Bronchial epithelial cell (primary cell): ENCODE measurements at regions not wholly inside any gene's neighbourhood (a gene's known extent, or its start where the extent isn't known, plus 50 kb on each side); places are given as distances from the start of the nearest gene placed in this dataset.

Experiments used
- DNase-seq: peaks from one replicate; pipeline ENCODE4 v3.0.0-alpha.2; 2010; ENCODE audit warnings: low read depth
- FAIRE-seq: peaks from 2 replicates; lab custom pipeline; 2011; peaks lifted over from hg19 to GRCh38; lab: Jason Lieb, UNC
- H3K27me3 ChIP-seq: 2 replicates; pipeline ENCODE4 v1.5.1; 2011; ENCODE audit warnings: low read length; ENCODE audit not compliant: control insufficient read depth, insufficient read depth
- H3K36me3 ChIP-seq: 2 replicates; pipeline ENCODE4 v1.5.1; 2011; ENCODE audit warnings: low read length; ENCODE audit not compliant: control insufficient read depth, insufficient read depth
- H3K4me3 ChIP-seq: 2 replicates; pipeline ENCODE4 v1.5.1; 2011; ENCODE audit warnings: mild to moderate bottlenecking, low read depth, low read length, control low read depth
- CTCF ChIP-seq: IDR thresholded peaks from 2 replicates; pipeline ENCODE4 v1.5.1; 2011; ENCODE audit warnings: mild to moderate bottlenecking, moderate library complexity, low read length, control low read depth, inconsistent platforms; ENCODE audit not compliant: insufficient read depth, severe bottlenecking

GRCh38 chr13:109606520-109606919 lies 179.9 kb downstream of the IRS2 start:
- H3K27me3 ChIP-seq = no peaks in the 10 kb centered on the region
- TF ChIP-seq CTCF = no peak
- no peak overlapping the region for H3K4me3 ChIP-seq
- no peaks in the 10 kb centered on the region for H3K36me3 ChIP-seq
- FAIRE-seq (no peak), DNase-seq (no peak)

- FAIRE-seq = no peak
- TF ChIP-seq CTCF = no peak
- no peaks in the 10 kb centered on the region for H3K27me3 ChIP-seq
- H3K36me3 ChIP-seq = no peaks in the 10 kb centered on the region
- no peak overlapping the region for H3K4me3 ChIP-seq
- no peak for DNase-seq
These were observed 180.5 kb downstream of the IRS2 start for GRCh38 chr13:109605846-109606245.

DNA sequence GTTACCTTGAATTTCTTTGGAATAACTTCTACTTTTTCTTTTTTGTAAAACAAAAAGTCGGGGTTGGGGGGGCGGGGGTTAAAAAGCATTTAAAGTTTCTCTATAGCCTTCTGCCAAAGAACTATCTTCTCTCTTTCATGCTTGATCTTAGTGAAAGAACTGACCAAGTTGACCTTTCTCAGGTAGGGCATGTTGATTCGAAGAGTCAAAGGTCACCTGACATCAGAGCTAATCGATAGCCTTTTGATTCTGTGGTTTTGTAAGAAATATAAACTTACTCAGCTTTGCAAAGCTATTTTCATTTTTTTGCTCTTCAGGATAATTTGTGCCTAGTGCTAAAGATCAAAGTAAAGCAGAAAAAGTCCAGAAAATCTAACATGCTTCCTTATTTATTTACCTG lies 181.5 kb downstream of the IRS2 start:
- Histone ChIP-seq H3K4me3 (no peak overlapping the region), H3K36me3 (no peaks in the 10 kb centered on the region), H3K27me3 (no peaks in the 10 kb centered on the region)
- no peak for FAIRE-seq
- TF ChIP-seq CTCF = no peak
- DNase-seq = no peak

DNA sequence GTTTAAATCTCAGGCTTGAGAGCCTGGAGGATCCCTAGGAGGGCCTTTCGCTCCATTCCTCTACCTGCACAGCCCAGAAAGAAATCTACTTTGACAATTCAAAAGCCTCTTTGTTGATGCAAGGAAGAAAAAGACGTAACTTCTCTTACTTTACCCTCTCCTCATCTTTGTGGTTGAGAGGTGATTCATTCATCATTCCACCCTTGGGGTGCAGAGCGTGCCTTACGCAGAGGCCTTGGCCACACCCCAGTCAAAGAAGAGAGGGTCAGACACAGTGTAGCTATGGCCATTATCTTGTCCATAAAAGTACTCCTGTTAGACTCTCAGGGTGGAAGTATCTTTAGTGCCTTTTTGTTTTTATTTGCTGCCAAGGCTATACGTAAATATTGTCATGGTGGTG lies 184.0 kb downstream of the IRS2 start:
- no peak for TF ChIP-seq CTCF
- H3K36me3 ChIP-seq = no peaks in the 10 kb centered on the region
- FAIRE-seq (no peak), DNase-seq (peak; percentile 5)
- H3K4me3 ChIP-seq = no peak overlapping the region
- H3K27me3 ChIP-seq = no peaks in the 10 kb centered on the region

- Histone ChIP-seq H3K36me3 (no peaks in the 10 kb centered on the region), H3K27me3 (no peaks in the 10 kb centered on the region), H3K4me3 (no peak overlapping the region)
- no peak for TF ChIP-seq CTCF
- DNase-seq (no peak), FAIRE-seq (no peak)
These were observed 186.3 kb downstream of the IRS2 start for GRCh38 chr13:109599901-109600657.

DNA sequence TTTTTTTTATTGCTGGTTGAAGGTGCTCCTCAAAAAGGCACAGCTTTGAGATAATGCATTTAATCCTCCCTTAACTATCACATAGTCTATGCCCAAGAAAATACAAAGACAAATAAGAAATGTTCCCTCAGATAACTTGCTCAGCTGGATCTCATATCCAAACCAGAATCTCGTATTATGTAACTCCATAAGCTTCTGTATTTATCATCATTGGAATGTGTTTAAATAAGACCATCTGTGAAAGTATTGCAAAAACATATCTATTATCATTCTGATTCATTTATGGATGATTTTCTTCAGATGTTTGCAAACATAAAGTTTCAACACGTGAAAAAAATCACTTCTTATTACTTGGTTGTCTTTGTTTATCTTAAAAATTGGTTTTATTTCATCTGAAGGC lies 190.9 kb downstream of the IRS2 start:
- Histone ChIP-seq H3K36me3 (no peaks in the 10 kb centered on the region), H3K4me3 (no peak overlapping the region), H3K27me3 (no peaks in the 10 kb centered on the region)
- DNase-seq (no peak), FAIRE-seq (no peak)
- TF ChIP-seq CTCF = no peak
